Myocyte (in vitro differentiated cells): ENCODE measurements at regions not wholly inside any gene's neighbourhood (a gene's known extent, or its start where the extent isn't known, plus 50 kb on each side); places are given as distances from the start of the nearest gene placed in this dataset.
"Not testable (repeated sequence)": the region's sequence is repeated elsewhere in the genome, so short reads cannot be mapped to it uniquely, and the experiment has no call there.

Source experiments
- DNase-seq: peaks from one replicate; pipeline ENCODE4 v3.0.0-alpha.2; 2012; ENCODE audit warnings: low read depth

DNA sequence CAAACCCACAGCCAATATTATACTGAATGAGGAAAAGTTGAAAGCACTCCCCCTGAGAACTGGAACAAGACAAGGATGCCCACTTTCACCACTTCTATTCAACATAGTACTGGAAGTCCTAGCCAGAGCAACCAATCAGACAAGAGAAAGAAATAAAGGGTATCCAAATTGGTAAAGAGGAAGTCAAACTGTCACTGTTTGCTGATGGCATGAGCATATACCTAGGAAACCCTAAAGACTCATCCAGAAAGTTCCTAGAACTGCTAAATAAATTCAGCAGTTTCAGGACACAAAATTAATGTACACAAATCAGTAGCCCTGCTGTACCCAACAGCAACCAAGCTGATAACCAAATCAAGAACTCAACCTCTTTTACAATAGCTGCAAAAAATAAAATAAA lies 220.0 kb downstream of the SYK start:
- DNase-seq = not testable (repeated sequence)

DNA sequence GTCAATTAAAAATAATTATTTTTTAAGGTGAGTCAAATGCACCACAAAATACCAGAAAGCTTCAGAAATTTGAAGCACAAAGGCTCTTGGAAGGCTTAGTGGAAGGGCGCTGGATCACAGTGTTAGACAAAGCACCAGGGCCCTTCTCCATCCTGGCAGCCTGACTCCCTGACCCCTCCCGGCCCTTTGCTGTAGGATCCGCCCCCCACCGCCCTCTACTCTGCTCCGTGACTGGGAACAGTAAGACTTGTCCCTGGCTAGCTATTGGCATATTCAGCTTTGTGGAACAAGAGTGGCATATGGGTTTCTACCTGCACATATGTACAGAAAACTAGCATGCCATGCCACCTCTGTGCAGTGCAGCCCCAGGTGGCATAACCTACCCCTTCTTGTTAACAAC lies 222.1 kb downstream of the SYK start:
- DNase-seq = no peak

DNA sequence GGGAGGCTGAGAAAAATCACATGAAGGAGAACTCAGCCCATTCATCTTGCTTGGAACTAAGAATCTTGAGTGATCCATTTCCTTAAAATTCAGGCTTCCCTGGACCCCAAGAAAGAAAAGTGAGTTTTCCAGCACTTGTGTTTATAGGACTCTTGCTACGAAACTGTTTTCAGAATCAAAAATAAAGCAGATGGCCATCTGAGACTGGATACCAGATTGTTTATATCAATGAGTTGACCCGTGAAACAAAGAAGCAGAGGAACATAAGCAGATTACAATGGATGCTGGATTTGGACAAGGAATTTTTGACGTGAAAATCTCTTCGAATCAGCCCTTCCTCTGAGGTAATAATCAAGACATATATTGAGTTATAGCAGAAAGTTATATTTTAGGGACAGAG lies 223.2 kb downstream of the SYK start:
- no peak for DNase-seq

DNA sequence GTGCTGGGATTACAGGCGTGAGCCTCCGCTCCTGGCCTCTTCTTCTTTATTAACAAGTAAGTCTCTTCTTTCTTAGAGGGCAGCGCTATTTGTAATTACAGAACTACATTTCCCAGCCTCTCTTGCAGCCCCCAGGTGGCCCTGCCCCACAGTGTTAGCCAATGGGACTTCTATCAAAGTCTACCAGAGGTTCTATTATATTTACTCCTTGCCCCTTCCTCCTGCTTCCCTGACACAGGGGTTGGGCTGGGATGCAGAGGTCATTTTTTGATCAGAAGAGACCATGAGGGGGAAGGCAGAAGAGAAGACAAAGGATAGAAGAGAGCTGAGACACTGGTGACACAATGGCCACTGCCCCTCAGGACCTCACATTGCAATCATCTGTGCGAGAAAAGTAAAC lies 224.2 kb downstream of the SYK start:
- DNase-seq = no peak

DNA sequence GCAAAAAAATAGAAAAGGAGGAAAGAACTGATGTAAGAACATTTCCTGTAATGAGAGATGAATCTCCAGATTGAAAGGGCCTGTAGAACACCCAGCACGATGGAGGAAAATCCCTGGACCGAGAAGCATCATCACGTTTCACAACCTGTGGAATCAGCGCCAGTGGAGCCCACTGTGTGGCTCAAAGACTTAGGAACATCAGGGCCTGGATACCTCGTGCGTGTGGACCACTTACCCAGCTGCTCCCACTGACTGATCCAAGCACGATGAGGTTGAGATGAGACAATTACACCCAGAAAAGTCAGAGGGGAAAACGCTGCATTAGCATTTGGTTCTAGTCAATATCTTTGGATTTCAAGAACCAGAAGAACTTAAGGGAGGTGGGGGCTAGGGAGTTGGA lies 224.6 kb downstream of the SYK start:
- DNase-seq = no peak

DNA sequence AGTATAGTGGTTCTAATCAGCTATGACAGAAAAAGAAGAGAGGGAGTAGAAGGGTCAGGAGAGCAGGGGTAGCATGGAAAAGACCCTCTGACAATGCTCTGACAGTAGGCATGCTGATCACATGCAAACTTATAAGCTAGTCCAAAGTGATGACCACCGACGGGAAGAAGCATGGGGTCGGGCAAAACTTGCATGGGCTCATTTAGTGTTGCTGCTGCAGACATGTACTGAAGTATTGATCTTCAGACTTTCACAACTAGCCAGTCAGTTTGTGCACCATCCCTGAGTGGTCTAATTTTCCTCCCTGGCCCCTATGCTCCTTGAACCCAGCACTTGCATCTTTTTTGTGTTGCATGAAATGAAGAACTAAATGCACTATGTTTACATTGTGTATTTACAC lies 225.4 kb downstream of the SYK start:
- no peak for DNase-seq

DNA sequence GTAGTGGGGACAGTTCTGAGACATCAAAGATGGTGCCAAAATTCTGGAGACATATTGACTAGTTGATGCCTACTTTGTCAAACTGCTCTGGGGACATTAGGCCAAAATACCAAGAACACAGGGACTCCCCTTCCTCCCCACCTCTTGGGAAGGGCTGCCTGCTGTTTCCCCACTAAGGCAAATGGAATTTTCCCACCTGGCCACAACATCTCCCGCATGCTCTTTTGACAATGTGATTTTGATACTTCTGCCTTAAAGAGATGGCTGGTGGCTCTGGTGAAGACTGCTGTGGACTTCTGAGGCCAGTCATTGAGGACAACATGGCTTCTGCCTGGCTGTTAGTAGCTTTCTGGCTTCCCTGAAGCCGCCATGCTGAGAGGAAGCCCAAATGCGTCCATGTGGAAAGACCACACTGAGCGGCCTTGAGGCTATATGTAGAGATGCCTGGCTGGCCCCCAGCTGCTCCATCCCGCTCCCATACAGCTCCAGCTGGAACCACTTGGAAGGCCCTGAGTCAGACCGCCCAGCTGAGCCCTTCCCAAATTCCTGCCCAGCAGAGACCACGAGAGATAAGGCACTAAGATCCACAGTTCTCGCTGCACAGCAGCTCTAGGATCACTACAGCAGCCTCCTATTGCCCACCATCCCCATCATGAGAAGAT lies 226.7 kb downstream of the SYK start:
- no peak for DNase-seq

DNA sequence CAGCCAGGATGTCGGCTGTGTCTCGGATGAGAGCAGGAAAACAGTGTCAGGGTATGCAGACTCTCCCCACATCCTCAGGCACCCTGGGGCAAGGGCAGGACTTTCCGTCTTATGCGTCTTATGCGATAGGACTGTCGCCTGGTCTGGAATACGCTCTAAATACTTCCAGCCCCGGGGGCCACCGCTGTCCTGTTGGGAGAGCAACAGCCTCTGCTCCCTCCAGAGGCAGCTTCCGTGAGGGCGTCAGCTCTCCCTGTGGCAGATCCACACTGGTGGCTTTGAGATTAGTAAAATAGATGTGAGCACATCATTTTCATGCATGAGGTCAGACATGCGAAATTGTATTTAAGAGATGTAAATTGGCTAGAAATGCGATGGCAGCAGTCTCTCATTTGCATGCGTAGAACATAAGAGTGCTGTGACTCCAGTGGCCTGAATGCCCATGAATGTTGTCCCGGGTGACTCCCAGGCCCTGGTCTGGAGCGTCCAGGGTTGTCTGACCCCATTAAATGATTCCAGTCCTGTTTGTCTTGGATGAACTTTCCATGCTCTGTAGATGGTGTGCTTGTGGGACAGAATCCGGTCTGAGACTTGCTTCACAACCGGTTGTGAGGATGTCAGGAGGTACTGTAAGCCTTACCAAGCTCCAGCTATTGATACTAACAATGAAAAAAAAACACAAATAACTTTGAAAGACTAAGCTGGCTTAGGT lies 228.2 kb downstream of the SYK start:
- no peak for DNase-seq

DNA sequence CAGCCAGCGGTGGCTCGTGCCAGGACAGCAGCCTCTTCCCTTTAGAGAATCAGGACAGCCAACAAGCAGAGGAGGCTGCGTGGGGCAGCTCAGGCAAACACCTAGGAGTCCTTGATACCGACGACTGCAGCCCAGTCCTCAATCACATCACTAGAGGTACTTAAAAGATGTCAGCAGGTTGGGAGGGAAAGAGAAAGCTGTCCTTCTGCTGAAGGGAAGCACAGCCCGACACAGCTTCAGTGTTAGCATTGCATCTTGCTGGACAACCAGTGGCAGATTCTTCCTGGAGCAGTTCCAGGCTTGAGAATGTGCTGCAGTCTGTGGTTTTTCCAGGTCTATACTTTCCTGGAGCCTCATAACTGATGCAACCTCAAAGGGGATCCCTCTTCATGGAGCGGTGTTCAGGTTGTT lies 230.5 kb downstream of the SYK start:
- no peak for DNase-seq

DNA sequence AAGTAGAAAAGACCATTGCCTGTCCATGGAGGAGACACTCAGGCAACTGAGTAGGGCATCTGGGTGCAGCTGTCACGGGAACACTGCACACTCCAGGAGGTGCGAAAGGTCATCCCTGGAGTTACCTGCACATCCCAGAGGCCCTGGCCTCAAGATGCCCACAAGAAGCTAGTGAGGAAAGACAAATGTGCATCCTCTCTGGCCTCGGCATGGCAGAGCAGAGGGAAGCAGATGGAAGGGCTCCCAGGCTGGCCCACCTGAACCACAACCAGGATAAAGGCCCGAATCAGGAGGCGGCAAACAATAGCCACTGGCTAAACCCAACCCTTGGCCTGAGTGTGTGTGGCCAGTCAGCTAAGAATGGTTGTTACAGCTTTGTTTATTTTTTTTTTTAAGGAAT lies 231.7 kb downstream of the SYK start:
- DNase-seq = no peak

DNA sequence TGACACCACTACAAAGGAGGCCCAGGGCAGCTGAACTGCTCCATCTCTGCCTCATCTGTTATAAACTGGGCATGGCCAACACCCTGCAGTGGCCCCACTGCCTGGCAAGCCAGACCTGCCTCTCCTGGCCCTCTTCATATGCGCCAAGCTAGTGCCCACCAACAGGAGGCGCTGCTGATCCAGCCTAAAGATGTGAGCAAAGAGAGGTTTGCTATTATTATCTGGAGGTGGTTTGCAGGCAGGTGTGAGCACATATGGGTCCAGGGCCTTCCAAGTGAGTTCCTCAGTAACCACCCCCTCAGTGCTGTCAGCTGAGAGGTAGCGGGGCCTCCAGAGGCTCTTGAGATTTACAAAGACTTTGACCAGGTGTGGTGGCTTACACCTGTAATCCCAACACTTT lies 232.2 kb downstream of the SYK start:
- DNase-seq = no peak

DNA sequence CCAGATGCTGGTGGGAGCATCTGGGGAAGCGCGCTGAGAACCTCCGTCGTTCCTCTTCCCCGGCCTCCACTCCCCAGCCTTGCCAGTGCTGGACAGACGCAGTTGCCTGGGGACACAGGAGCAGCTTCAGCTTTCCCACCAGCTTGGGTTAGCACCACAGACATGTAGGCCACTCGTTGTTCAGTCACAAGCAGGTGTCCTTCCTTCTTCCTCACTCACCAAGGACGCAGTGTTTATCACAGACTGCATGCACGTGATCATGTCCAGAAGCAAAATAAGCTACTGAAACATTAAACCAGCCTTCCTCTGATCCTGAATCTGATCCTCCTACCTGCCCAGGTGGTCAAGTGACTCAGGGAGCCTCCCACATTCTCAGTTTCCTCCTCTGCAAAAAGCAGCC lies 232.9 kb downstream of the SYK start:
- DNase-seq = no peak

DNA sequence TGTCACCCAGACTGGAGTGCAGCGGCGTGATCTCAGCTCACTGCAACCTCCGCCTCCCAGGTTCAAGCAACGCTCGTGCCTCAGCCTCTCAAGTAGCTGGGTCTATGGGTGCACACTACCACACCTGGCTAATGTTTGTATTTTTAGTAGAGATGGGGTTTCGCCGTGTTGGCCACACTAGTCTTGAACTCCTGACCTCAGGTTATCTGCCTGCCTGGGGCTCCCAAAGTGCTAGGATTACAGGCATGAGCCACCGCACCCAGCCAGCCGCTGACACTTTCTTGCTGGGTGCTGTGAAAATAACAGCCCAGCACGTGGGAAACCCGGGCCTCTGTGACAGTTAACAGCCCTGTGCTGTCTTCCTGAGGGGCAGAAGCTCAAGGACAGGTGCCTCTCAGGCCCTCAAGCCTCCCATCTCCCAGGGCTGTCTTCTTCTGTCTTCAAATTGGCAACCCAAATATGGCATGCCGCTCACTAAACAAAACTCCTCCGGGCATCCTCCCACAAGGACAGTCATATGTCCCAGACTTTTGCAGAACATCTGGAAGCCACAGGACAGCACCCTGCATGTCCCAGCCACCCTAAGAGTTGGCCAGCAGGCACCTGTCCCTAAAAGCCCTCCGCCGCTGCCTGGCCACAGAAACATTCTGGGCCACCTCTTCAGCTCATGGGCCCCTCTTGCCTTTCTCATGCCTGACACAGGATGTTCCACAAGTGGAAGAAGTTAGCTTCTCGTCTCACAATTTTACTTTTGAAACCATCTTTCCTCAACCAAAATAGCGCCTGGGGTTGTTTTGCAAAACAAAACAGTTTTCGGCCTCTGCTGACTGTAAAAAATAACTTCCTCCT lies 233.6 kb downstream of the SYK start:
- DNase-seq = no peak

DNA sequence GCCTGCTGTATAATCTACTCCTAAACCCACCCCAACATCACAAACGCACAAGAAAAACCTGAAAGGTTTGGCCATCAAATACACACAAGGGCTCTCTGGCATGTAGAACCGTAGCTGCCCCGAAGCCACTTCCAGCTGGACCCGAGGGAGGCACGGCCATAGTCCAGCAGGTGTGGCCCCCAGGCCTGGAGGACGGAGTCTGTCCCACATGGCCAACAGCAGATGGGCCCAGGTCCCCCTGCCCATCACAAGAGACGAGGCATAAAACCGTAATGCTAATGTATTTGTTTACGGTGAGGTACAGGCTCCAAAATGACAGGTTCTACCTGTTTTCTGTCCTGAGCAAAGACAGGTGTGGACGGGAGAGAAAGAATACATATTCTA lies 234.2 kb downstream of the SYK start:
- no peak for DNase-seq

DNA sequence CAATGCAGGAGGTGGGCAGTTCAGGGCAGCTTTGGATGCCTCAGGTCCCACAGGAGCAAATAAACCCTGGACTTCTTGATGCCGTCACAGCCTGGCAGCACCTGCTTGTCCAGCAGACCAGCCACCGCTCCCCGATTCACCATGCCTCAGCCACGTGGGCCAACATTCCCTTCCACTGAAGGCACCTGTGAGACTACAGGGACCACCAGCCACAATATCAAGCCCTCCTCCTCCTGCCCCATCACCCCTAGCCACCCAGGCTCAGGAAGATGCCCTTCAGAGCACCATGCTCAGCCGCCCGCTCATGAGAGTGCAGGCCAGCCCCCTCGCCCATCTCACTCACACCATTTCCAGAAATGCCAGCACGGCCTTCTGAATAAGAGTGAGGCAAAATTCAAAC lies 234.7 kb downstream of the SYK start:
- DNase-seq = no peak

DNA sequence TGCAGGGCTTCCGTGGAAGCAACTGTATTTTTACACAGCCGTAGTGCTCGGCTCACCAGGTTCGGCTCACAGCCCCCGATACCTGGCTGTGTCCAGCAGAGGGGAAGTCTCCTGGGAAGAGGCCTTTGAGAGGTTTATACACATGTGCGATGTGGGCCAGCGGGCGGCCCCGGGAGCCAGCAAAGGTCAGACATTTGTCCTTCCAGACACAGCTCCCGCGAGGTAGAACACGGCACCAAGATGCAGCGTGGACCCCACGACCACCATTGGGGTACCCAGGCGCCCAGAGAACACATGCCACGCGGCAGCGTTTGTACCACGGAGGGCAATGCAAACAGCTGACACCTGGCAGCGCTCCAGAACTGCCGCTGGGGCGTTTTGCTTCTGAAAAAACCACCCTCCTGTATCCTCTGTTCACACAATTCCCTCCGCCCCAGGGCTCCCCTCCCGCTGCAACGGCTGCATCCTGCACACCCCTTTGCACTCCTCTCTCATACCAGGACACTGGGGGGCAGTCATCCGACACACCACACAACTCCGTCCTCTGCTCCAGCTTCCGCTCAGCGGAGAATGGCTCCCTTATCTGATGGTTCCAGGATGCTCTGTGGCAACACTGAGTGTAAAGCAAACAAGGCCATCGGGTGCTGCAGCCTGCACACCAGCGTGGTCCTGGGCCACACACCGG lies 235.3 kb downstream of the SYK start:
- peak; percentile 33 for DNase-seq

DNA sequence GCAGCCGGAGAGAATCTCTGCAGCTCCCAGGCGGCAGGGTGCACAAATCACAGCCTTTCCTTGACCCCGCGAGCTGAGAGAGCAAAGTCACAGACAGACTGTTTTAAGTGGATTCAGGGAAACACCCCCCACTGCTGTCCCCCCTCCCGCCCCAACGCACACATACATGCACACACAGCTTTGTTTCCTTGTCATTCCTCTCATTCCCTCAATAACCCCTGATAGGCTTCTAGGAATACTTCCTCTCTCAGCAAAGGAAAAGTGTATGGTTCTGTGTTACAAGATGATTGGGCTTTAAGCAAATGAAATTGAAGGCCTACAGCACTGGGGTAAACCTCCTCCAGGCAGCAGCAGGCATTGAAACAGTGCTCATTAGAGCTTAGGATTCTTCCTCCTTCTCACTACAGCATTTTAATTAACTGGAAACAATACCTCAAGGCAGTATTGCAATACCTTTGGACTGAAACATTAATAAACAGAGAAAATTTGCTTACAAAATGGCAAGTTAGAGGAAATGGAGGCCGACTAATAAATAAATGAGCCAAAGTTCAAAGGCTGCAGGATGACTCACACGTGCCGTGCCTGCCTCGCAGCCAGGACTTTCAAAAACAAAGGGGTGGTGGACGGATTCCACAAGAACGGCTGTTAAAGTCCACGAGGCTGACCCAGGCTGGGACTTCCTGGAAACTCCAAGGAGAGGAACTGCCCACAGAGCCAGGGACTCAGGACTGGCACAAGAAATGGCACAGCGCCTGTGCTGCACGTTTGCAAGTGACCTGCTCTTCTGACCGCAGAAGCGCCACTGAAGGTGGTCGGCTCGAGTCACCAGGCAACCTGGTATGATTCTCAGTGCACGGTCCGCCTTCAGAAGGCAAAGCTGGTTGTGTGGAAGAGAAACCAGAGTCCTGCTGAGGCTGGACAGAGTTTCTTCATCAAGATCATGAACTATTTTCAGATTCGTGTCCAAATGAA lies 236.2 kb downstream of the SYK start:
- DNase-seq = peak; percentile 62

DNA sequence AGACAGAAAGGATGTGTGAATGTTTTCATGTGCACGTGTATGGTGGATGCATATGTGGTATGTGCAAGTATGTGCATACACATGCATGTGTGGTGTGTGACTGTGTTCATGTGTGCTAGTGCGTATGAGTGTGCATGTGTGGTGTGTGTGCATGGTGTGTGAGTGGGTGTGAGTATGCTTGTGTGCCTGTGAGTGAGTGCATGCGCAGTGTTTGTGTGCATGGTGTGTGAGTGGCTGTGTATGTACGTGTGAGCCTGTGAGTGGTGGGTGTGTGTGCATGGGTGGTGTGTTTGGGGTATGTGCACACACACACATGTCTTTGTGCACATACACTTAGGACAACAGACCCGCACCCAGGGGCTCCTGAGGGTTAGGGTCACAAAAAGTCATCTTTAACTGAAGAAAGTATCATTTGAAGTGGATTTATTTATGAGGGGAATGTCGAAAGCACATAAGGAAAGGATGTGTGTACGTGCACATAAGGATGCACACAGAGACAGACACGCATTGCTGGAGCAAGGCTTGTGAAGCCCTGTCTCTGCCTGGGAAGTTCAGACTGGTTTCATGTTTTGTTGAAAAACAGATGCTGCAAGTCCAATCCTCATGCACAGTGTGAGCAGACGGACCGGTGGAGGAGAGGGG lies 237.0 kb downstream of the SYK start:
- no peak for DNase-seq

DNA sequence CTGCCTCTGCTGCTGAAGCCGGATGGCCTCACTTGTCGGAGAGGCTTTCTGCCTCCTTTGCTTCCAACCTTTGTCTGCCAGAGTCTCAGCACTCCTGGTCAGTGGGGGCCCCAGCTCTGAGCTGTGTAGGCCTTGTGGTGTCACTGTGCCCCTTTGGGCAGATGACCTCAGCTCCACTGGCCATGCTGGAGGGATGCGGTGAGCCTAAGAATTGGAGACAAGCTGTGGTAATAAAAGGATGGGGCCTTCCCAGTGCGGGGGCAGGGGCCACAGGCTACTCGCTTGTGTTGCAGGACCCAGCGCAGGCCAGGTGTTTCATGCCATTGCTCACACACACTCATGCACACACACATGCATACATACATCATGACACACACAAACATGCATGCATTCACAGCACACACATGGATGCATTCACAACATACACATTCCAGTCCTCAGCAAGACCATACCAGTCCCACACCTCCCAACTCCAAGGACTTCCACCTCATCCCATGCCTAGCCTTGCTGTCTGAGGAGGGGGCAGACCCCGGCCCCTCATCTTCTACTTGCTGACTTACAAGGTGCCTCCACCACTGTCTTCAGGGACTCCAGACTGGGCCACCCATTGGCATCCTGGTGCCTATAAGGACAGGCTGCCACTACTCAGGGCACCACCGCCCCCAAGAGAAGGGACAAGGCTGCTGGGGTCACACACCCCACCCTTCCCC lies 237.7 kb downstream of the SYK start:
- peak; percentile 60 for DNase-seq

DNA sequence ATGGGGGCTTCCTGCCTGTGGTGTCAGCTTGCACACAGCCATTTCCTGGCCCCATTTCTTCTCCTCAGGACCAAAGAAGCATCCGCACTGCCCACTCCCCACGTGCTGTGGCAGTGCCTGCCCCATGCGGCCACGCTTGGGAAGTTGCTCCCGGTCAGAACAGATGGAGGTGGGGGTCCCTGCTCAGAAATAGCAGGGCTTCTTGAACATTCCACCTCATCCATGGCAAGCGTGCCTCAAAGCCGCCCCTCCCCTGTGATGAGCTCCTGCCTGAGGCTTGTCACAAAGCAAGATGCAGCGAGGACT lies 238.2 kb downstream of the SYK start:
- DNase-seq = no peak
